Natural killer cell (primary cell): ENCODE measurements at regions not wholly inside any gene's neighbourhood (a gene's known extent, or its start where the extent isn't known, plus 50 kb on each side); places are given as distances from the start of the nearest gene placed in this dataset.

Experiments
- ATAC-seq, 3 donors: fragments of 150-1000 bp in 2 of 3; fragments of 200-7000 bp in 1 of 3; cut with Tn5 transposase; 1 replicate in 1 of 3; 2 replicates in 2 of 3; pipeline ENCODE4 v1.10.0; 2021; ENCODE audit warnings: mild to moderate bottlenecking in 2 of 3, moderate library complexity in 2 of 3
- DNase-seq, 2 donors: peaks; one replicate each; pipeline versions ENCODE4 v3.0.0 to v3.0.0-alpha.2; 2013 to 2021; ENCODE audit warnings: mixed read lengths in 1 of 2
- H3K27ac ChIP-seq: one replicate; pipeline ENCODE4 v1.5.1; 2013; ENCODE audit warnings: mild to moderate bottlenecking, low read length
- H3K27me3 ChIP-seq: one replicate; pipeline ENCODE4 v1.6.1; 2013; ENCODE audit warnings: low read length; ENCODE audit not compliant: control insufficient read depth, insufficient read depth
- H3K36me3 ChIP-seq: one replicate; pipeline ENCODE4 v1.6.1; 2013; ENCODE audit warnings: low read length; ENCODE audit not compliant: control insufficient read depth, insufficient read depth
- H3K4me1 ChIP-seq: one replicate; pipeline ENCODE4 v1.6.1; 2013; ENCODE audit warnings: low read length; ENCODE audit not compliant: control insufficient read depth, insufficient read depth
- H3K4me3 ChIP-seq: one replicate; pipeline ENCODE4 v1.5.1; 2013; ENCODE audit warnings: low read length
- H3K9me3 ChIP-seq: one replicate; pipeline ENCODE4 v1.6.1; 2013; ENCODE audit warnings: low read length; ENCODE audit not compliant: control insufficient read depth, insufficient read depth
- H3K27ac Mint-ChIP-seq, 2 donors: one replicate each; pipeline ENCODE4 v1.8.0; 2022; ENCODE audit warnings: mild to moderate bottlenecking in 2 of 2, mixed read lengths in 2 of 2, moderate library complexity in 1 of 2
- H3K27me3 Mint-ChIP-seq, 2 donors: one replicate each; pipeline ENCODE4 v1.8.0; 2022; ENCODE audit warnings: low read depth in 2 of 2, mixed read lengths in 2 of 2
- H3K36me3 Mint-ChIP-seq: one replicate; pipeline ENCODE4 v1.8.0; 2022; ENCODE audit warnings: mixed read lengths
- H3K4me1 Mint-ChIP-seq, 2 donors: one replicate each; pipeline ENCODE4 v1.8.0; 2022; ENCODE audit warnings: mixed read lengths in 2 of 2
- H3K4me3 Mint-ChIP-seq: one replicate; pipeline ENCODE4 v1.8.0; 2022; ENCODE audit warnings: mild to moderate bottlenecking, moderate library complexity, mixed read lengths
- H3K9me3 Mint-ChIP-seq, 2 donors: one replicate each; pipeline ENCODE4 v1.8.0; 2022; ENCODE audit warnings: mixed read lengths in 2 of 2
- CTCF ChIP-seq: fragments of 200-600 bp; IDR thresholded peaks from one replicate; pipeline ENCODE4 v1.8.0; 2022; ENCODE audit warnings: antibody characterized with exemption
- WGBS: methylation state at CpG from one replicate; pipeline ENCODE4 v1.1.7; 2013; ENCODE audit warnings: missing lambda C conversion rate; ENCODE audit not compliant: insufficient coverage; 5-methylcytosine and 5-hydroxymethylcytosine counted together
- intact Hi-C: fragments of 100-400 bp; cut with micrococcal nuclease; formaldehyde crosslinking; loops from one replicate; pipeline ENCODE4 v1.14.2; 2022

- H3K9me3 ChIP-seq = no peaks in the 10 kb centered on the region
- H3K9me3 Mint-ChIP-seq = no peaks in the 10 kb centered on the region
- H3K4me3 Mint-ChIP-seq = no peak overlapping the region
- no peaks in the 10 kb centered on the region for H3K27me3 ChIP-seq
- WGBS = 90% methylated on average over 18 of the region's 18 CpGs
- H3K27ac ChIP-seq = no peak overlapping the region
- no peak overlapping the region for H3K4me3 ChIP-seq
- no peak for TF ChIP-seq CTCF
- H3K4me1 ChIP-seq = peaks cover 22% of the 10 kb centered on the region
- no peaks in the 10 kb centered on the region for H3K36me3 Mint-ChIP-seq
- intact Hi-C loops = no loop called here
- peaks cover 41 to 46% of the 10 kb centered on the region in 2 donors for H3K4me1 Mint-ChIP-seq
- no peaks in the 10 kb centered on the region for H3K27me3 Mint-ChIP-seq
- DNase-seq = no peak
- H3K27ac Mint-ChIP-seq = no peak overlapping the region
- ATAC-seq = no peak
- H3K36me3 ChIP-seq = no peaks in the 10 kb centered on the region
These were observed 183.1 kb downstream of the KATNAL1 start for GRCh38 chr13:30124131-30124768.

- Mint-ChIP-seq H3K36me3 (no peaks in the 10 kb centered on the region), H3K4me3 (no peak overlapping the region), H3K27me3 (no peaks in the 10 kb centered on the region), H3K4me1 (peaks cover 44 to 50% of the 10 kb centered on the region in 2 donors), H3K27ac (peak overlapping the region in 1 of 2 donors; percentile 11), H3K9me3 (no peaks in the 10 kb centered on the region)
- WGBS = 94% methylated on average over 8 of the region's 8 CpGs
- no peaks in the 10 kb centered on the region for H3K9me3 ChIP-seq
- no peak overlapping the region for H3K4me3 ChIP-seq
- no peak for DNase-seq
- no peak for ATAC-seq
- H3K27me3 ChIP-seq = no peaks in the 10 kb centered on the region
- no peaks in the 10 kb centered on the region for H3K36me3 ChIP-seq
- TF ChIP-seq CTCF = no peak
- H3K27ac ChIP-seq = no peak overlapping the region
- intact Hi-C loops = no loop called here
- H3K4me1 ChIP-seq = peaks cover 23% of the 10 kb centered on the region
These were observed 183.8 kb downstream of the KATNAL1 start for GRCh38 chr13:30123575-30123974.

- Mint-ChIP-seq H3K4me3 (peak overlapping the region; percentile 32), H3K27me3 (no peaks in the 10 kb centered on the region), H3K27ac (peak overlapping the region; percentile 2 to 11), H3K4me1 (peaks cover 44 to 45% of the 10 kb centered on the region in 2 donors), H3K9me3 (no peaks in the 10 kb centered on the region), H3K36me3 (no peaks in the 10 kb centered on the region)
- ATAC-seq = peak in 2 of 3 donors; percentile 58 to 80
- no peak for TF ChIP-seq CTCF
- H3K27me3 ChIP-seq = no peaks in the 10 kb centered on the region
- H3K9me3 ChIP-seq = no peaks in the 10 kb centered on the region
- intact Hi-C loops = no loop called here
- no peaks in the 10 kb centered on the region for H3K36me3 ChIP-seq
- no peak for DNase-seq
- no peak overlapping the region for H3K27ac ChIP-seq
- H3K4me1 ChIP-seq = peaks cover 23% of the 10 kb centered on the region
- no peak overlapping the region for H3K4me3 ChIP-seq
These were observed 185.7 kb downstream of the KATNAL1 start for GRCh38 chr13:30121666-30122065.

- H3K4me3 ChIP-seq = no peak overlapping the region
- Mint-ChIP-seq H3K27ac (peak overlapping the region in 1 of 2 donors; percentile 2), H3K36me3 (no peaks in the 10 kb centered on the region), H3K27me3 (peaks cover 0 to under 1% of the 10 kb centered on the region in 2 donors), H3K4me3 (peak overlapping the region; percentile 18), H3K4me1 (peaks cover 44 to 45% of the 10 kb centered on the region in 2 donors), H3K9me3 (no peaks in the 10 kb centered on the region)
- no peaks in the 10 kb centered on the region for H3K27me3 ChIP-seq
- 78% methylated on average over 2 of the region's 2 CpGs for WGBS
- no peak for TF ChIP-seq CTCF
- no peaks in the 10 kb centered on the region for H3K9me3 ChIP-seq
- no peak for ATAC-seq
- H3K27ac ChIP-seq = no peak overlapping the region
- peaks cover 23% of the 10 kb centered on the region for H3K4me1 ChIP-seq
- no peaks in the 10 kb centered on the region for H3K36me3 ChIP-seq
- intact Hi-C loops = no loop called here
- no peak for DNase-seq
These were observed 186.1 kb downstream of the KATNAL1 start for GRCh38 chr13:30121244-30121643.
